ENCODE measurements at regions not wholly inside any gene's neighbourhood (a gene's known extent, or its start where the extent isn't known, plus 50 kb on each side); places are given as distances from the start of the nearest gene placed in this dataset.

GRCh38 chr21:24583473-24583872 lies 1023.8 kb downstream of the MRPL39 start (continued):
- TF ChIP-seq POLR2A (IDR thresholded peaks at IDR 0.05; ENCODE audit: control extremely low read depth in 1 of 2, low read depth in 2 of 2, low read length in 2 of 2) (no peak), GTF2F1 (IDR thresholded peaks at IDR 0.05; ENCODE audit: borderline replicate concordance, low read depth, low read length) (no peak), ASH2L (IDR thresholded peaks at IDR 0.05; ENCODE audit: low read length) (no peak), TAF1 (IDR thresholded peaks at IDR 0.05; ENCODE audit: low read depth, low read length) (no peak)
